H1 (cell line): ENCODE measurements at regions not wholly inside any gene's neighbourhood (a gene's known extent, or its start where the extent isn't known, plus 50 kb on each side); places are given as distances from the start of the nearest gene placed in this dataset.

ENCODE experiments used
- CTCF ChIA-PET: fragments of 300-600 bp; sonication (Branson Sonifier 250); formaldehyde crosslinking; loops from one replicate; lab custom pipeline; 2021; ENCODE audit not compliant: partially characterized antibody; lab: Charles Lee
- POLR2A ChIA-PET: fragments of 300-600 bp; sonication (Branson Sonifier 250); formaldehyde crosslinking; loops from one replicate; lab custom pipeline; 2021; ENCODE audit warnings: inconsistent platforms; ENCODE audit not compliant: partially characterized antibody; lab: Charles Lee
- DNase-seq, 2 experiments: peaks; one replicate each; pipeline versions ENCODE4 v3.0.0 to v3.0.0-alpha.2; 2010 to 2022; ENCODE audit warnings: low spot score in 2 of 2, low read depth in 1 of 2, mixed read lengths in 1 of 2
- FAIRE-seq: peaks from 2 replicates; lab custom pipeline; 2011; peaks lifted over from hg19 to GRCh38; lab: Jason Lieb, UNC
- H2AFZ ChIP-seq: 2 replicates; pipeline ENCODE4 v1.8.1; 2012; ENCODE audit warnings: low read length, inconsistent platforms
- H2AK5ac ChIP-seq: 2 replicates; pipeline ENCODE4 v1.6.1; 2013; ENCODE audit warnings: low read depth, low read length
- H2BK120ac ChIP-seq: replicated peaks from 2 replicates; pipeline ENCODE3; 2013; ENCODE audit warnings: low read depth, low read length, inconsistent platforms
- H2BK12ac ChIP-seq: 2 replicates; pipeline ENCODE4 v1.6.1; 2013; ENCODE audit warnings: low read depth, low read length
- H2BK15ac ChIP-seq: 2 replicates; pipeline ENCODE4 v1.6.1; 2013; ENCODE audit warnings: low read length
- H2BK20ac ChIP-seq: 2 replicates; pipeline ENCODE4 v1.6.1; 2013; ENCODE audit warnings: low read length
- H2BK5ac ChIP-seq: 2 replicates; pipeline ENCODE4 v1.6.1; 2013; ENCODE audit warnings: low read depth, low read length
- H3K14ac ChIP-seq: 2 replicates; pipeline ENCODE4 v1.6.1; 2013; ENCODE audit warnings: inconsistent platforms; ENCODE audit not compliant: insufficient read length
- H3K18ac ChIP-seq: 2 replicates; pipeline ENCODE4 v1.6.1; 2013; ENCODE audit warnings: low read length; ENCODE audit errors: extremely low read depth
- H3K23ac ChIP-seq: 2 replicates; pipeline ENCODE4 v1.6.1; 2013; ENCODE audit warnings: inconsistent platforms; ENCODE audit not compliant: insufficient read length
- H3K23me2 ChIP-seq: 2 replicates; pipeline ENCODE4 v1.6.1; 2013; ENCODE audit warnings: low read depth, low read length
- H3K27ac ChIP-seq: 2 replicates; pipeline ENCODE4 v1.6.1; 2011; ENCODE audit warnings: low read depth, low read length, inconsistent platforms
- H3K27me3 ChIP-seq, 4 experiments: replicated peaks in 1 of 4; 1 replicate in 1 of 4; 2 replicates in 3 of 4; pipeline versions ENCODE4 v1.6.1 to v1.8.1; 2011 to 2013; ENCODE audit warnings: low read length in 3 of 4, mild to moderate bottlenecking in 3 of 4, inconsistent platforms in 2 of 4, mixed read lengths in 2 of 4, moderate library complexity in 1 of 4; ENCODE audit not compliant: control insufficient read depth in 3 of 4, insufficient read depth in 3 of 4; ENCODE audit errors: extremely low read depth in 1 of 4
- H3K36me3 ChIP-seq, 4 experiments: 2 replicates each; pipeline versions ENCODE4 v1.6.1 to v1.8.1; 2011 to 2013; ENCODE audit warnings: mild to moderate bottlenecking in 4 of 4, low read length in 3 of 4, moderate library complexity in 2 of 4, control low read depth in 1 of 4, inconsistent platforms in 1 of 4; ENCODE audit not compliant: insufficient read depth in 4 of 4, control insufficient read depth in 2 of 4
- H3K4ac ChIP-seq: replicated peaks from 2 replicates; pipeline ENCODE3; 2013; ENCODE audit warnings: low read length, low read depth, mixed read lengths, inconsistent platforms; ENCODE audit not compliant: insufficient read length
- H3K4me1 ChIP-seq, 4 experiments: replicated peaks in 1 of 4; 1 replicate in 1 of 4; 2 replicates in 3 of 4; pipeline versions ENCODE4 v1.6.1 to v1.8.1; 2011 to 2013; ENCODE audit warnings: low read length in 3 of 4, inconsistent platforms in 2 of 4, mixed read lengths in 1 of 4; ENCODE audit not compliant: insufficient read depth in 4 of 4, control insufficient read depth in 3 of 4
- H3K4me2 ChIP-seq, 2 experiments: 2 replicates each; pipeline versions ENCODE4 v1.6.1 to v1.8.1; 2011 to 2013; ENCODE audit warnings: low read depth in 2 of 2, low read length in 2 of 2, control low read depth in 1 of 2, inconsistent platforms in 1 of 2, mild to moderate bottlenecking in 1 of 2; ENCODE audit not compliant: insufficient read depth in 1 of 2
- H3K4me3 ChIP-seq, 4 experiments: fragments of 200-600, 300-600 bp in 1 of 4; sonication (generic), shearing (Covaris generic), sonication (Bioruptor Twin) in 1 of 4; 2 replicates each; pipeline versions ENCODE4 v1.5.1 to v1.8.1; 2011 to 2016; ENCODE audit warnings: low read length in 4 of 4, low read depth in 3 of 4, control low read depth in 2 of 4, inconsistent platforms in 2 of 4, mild to moderate bottlenecking in 2 of 4, mixed read lengths in 1 of 4, moderate library complexity in 1 of 4; ENCODE audit not compliant: insufficient read depth in 2 of 4; ENCODE audit errors: extremely low read depth in 1 of 4
- H3K56ac ChIP-seq: replicated peaks from 2 replicates; pipeline ENCODE3; 2013; ENCODE audit warnings: low read depth, mild to moderate bottlenecking, mixed read lengths, low read length, inconsistent platforms; ENCODE audit not compliant: insufficient read length
- H3K79me1 ChIP-seq: 2 replicates; pipeline ENCODE4 v1.6.1; 2013; ENCODE audit warnings: low read depth, low read length, control low read depth
- H3K79me2 ChIP-seq, 2 experiments: 2 replicates each; pipeline versions ENCODE4 v1.6.1 to v1.8.1; 2012 to 2013; ENCODE audit warnings: low read length in 2 of 2, mild to moderate bottlenecking in 2 of 2, inconsistent platforms in 1 of 2; ENCODE audit not compliant: insufficient read depth in 2 of 2, control insufficient read depth in 1 of 2
- H3K9ac ChIP-seq, 4 experiments: replicated peaks in 1 of 4; 1 replicate in 1 of 4; 2 replicates in 3 of 4; pipeline versions ENCODE4 v1.6.1 to v1.8.1; 2011 to 2013; ENCODE audit warnings: low read depth in 3 of 4, low read length in 3 of 4, control low read depth in 2 of 4, mild to moderate bottlenecking in 2 of 4, moderate library complexity in 2 of 4, inconsistent platforms in 1 of 4; ENCODE audit errors: extremely low read depth in 1 of 4
- H3K9me3 ChIP-seq, 2 experiments: 2 replicates each; pipeline versions ENCODE4 v1.6.1 to v1.8.1; 2012 to 2013; ENCODE audit warnings: mild to moderate bottlenecking in 2 of 2, moderate library complexity in 2 of 2, control low read depth in 1 of 2, inconsistent platforms in 1 of 2, low read depth in 1 of 2, low read length in 1 of 2, mixed read lengths in 1 of 2; ENCODE audit not compliant: insufficient read depth in 2 of 2
- H4K20me1 ChIP-seq, 2 experiments: replicated peaks in 1 of 2; 2 replicates each; pipeline versions ENCODE3 to v1.8.1; 2011 to 2013; ENCODE audit warnings: inconsistent platforms in 2 of 2, low read length in 2 of 2, mild to moderate bottlenecking in 1 of 2; ENCODE audit not compliant: insufficient read depth in 2 of 2, control insufficient read depth in 1 of 2
- H4K5ac ChIP-seq: 2 replicates; pipeline ENCODE4 v1.6.1; 2013; ENCODE audit warnings: low read length, low read depth, mixed read lengths, inconsistent platforms; ENCODE audit not compliant: insufficient read length
- H4K8ac ChIP-seq: 2 replicates; pipeline ENCODE4 v1.8.0; 2013; ENCODE audit warnings: mild to moderate bottlenecking, moderate library complexity, low read length, inconsistent platforms; ENCODE audit not compliant: insufficient read depth; ENCODE audit errors: extremely low read depth
- H4K91ac ChIP-seq: replicated peaks from 2 replicates; pipeline ENCODE3; 2013; ENCODE audit warnings: low read length, mixed read lengths, inconsistent platforms; ENCODE audit not compliant: insufficient read length
- BACH1 ChIP-seq: IDR thresholded peaks from 2 replicates; pipeline ENCODE4 v1.6.1; 2012; ENCODE audit warnings: low read length, improper control_type of control experiment
- CHD1 ChIP-seq: IDR thresholded peaks from 2 replicates; pipeline ENCODE4 v1.6.1; 2012; ENCODE audit warnings: low read depth, low read length, improper control_type of control experiment
- EZH2 ChIP-seq: fragments of 200-600 bp; sonication (generic); IDR thresholded peaks from 2 replicates; pipeline ENCODE4 v1.7.1; 2012; ENCODE audit warnings: low read depth, mild to moderate bottlenecking, moderate library complexity, low read length, inconsistent platforms; ENCODE audit not compliant: severe bottlenecking
- FOSL1 ChIP-seq: IDR thresholded peaks from 2 replicates; pipeline ENCODE4 v1.6.1; 2011; ENCODE audit warnings: mild to moderate bottlenecking, low read depth, low read length, moderate library complexity; ENCODE audit not compliant: insufficient read depth
- JUN ChIP-seq: IDR thresholded peaks from 2 replicates; pipeline ENCODE4 v1.6.1; 2011; ENCODE audit warnings: low read depth, mild to moderate bottlenecking, improper control_type of control experiment, low read length
- MAFK ChIP-seq: IDR thresholded peaks from 2 replicates; pipeline ENCODE4 v1.6.1; 2012; ENCODE audit warnings: low read depth, mild to moderate bottlenecking, improper control_type of control experiment, low read length
- POU5F1 ChIP-seq: IDR thresholded peaks from 2 replicates; pipeline ENCODE4 v1.6.1; 2011; ENCODE audit warnings: low read depth, mild to moderate bottlenecking, low read length, moderate library complexity
- RBBP5 ChIP-seq: IDR thresholded peaks from 2 replicates; pipeline ENCODE4 v1.7.1; 2012; ENCODE audit warnings: low read depth, mild to moderate bottlenecking, inconsistent platforms, low read length, moderate library complexity, borderline replicate concordance
- SRF ChIP-seq: IDR thresholded peaks from 2 replicates; pipeline ENCODE4 v1.6.1; 2011; ENCODE audit warnings: mild to moderate bottlenecking, low read depth, low read length, moderate library complexity
- TEAD4 ChIP-seq: IDR thresholded peaks from 2 replicates; pipeline ENCODE4 v1.6.1; 2012; ENCODE audit warnings: low read depth, low read length, inconsistent platforms, mixed read lengths
- YY1 ChIP-seq: IDR thresholded peaks from 2 replicates; pipeline ENCODE4 v1.6.1; 2011; ENCODE audit warnings: low read depth, mild to moderate bottlenecking, low read length
- WGBS, 2 experiments: shearing (Covaris generic) in 1 of 2; methylation state at CpG; one replicate each; pipeline versions ENCODE4 v1.1.6 to v1.1.7; 2013 to 2015; ENCODE audit warnings: low lambda C conversion rate in 2 of 2, mixed read lengths in 2 of 2, inconsistent platforms in 1 of 2, low coverage in 1 of 2, missing lambda C conversion rate in 1 of 2; ENCODE audit not compliant: insufficient replicate concordance in 2 of 2, insufficient coverage in 1 of 2, insufficient read length in 1 of 2; ENCODE audit errors: extremely low coverage in 1 of 2, missing lambda C conversion rate in 1 of 2; 5-methylcytosine and 5-hydroxymethylcytosine counted together

GRCh38 chr2:67215214-67216055 lies 181.7 kb upstream of the ETAA1 start:
- CTCF ChIA-PET = interaction anchor here (0.9 to 1.7 kb wide), 4 partner anchors 16 to 629 kb away, joined by 3 to 5 read pairs (median 4); no protein-coding TSS in a partner anchor
- Histone ChIP-seq H3K14ac (no peak overlapping the region), H2BK5ac (peak overlapping the region; percentile 79; the same call in 1 of the 2 replicates), H3K27ac (no peak overlapping the region), H4K20me1 (peaks cover 0 to 5% of the 10 kb centered on the region in 2 experiments), H3K36me3 (no peaks in the 10 kb centered on the region), H2AK5ac (peak overlapping the region; percentile 43; the same call in 1 of the 2 replicates), H3K79me1 (no peaks in the 10 kb centered on the region), H3K4me2 (peak overlapping the region in 1 of 2 experiments; percentile 13; a peak in 1 of 4 replicates), H2BK120ac (no peak overlapping the region), H3K27me3 (no peaks in the 10 kb centered on the region), H3K79me2 (no peaks in the 10 kb centered on the region), H4K91ac (no peak overlapping the region), H3K4me3 (no peak overlapping the region), H4K5ac (no peak overlapping the region), H3K9me3 (peaks cover 0 to 9% of the 10 kb centered on the region in 2 experiments; a peak in 1 of 4 replicates), H2BK12ac (peak overlapping the region; percentile 84; the same call in 1 of the 2 replicates), H2BK20ac (no peak overlapping the region), H3K23me2 (peaks cover 13% of the 10 kb centered on the region; the same call in 1 of the 2 replicates), H3K4ac (no peak overlapping the region), H2BK15ac (no peak overlapping the region), H3K9ac (no peak overlapping the region), H3K56ac (no peak overlapping the region), H4K8ac (no peak overlapping the region), H3K23ac (no peak overlapping the region), H3K18ac (0 out of 2 replicates have a peak overlapping the region, but pooled peaks have one; percentile 38), H3K4me1 (peaks cover 2 to 6% (median 3%) of the 10 kb centered on the region in 4 experiments; a peak in 5 of 7 replicates), H2AFZ (no peak overlapping the region)
- 70% methylated on average over 16 of the region's 16 CpGs; no CpG with 5 or more reads in 1 of the 2 experiments for WGBS, 2 experiments
- FAIRE-seq (peak; percentile 80), DNase-seq (peak; percentile 41 to 72)
- POLR2A ChIA-PET = no interaction called here
- no peak for TF ChIP-seq SRF
- TF ChIP-seq TEAD4 = 0 out of 2 replicates have a peak, but pooled peaks have one; percentile 19
- TF ChIP-seq CHD1 = no peak
- 0 out of 2 replicates have a peak, but pooled peaks have one; percentile 6 for TF ChIP-seq YY1
- TF ChIP-seq BACH1 = 0 out of 2 replicates have a peak, but pooled peaks have one; percentile 40
- peak; percentile 55; the same call in 1 of the 2 replicates for TF ChIP-seq MAFK
- no peak for TF ChIP-seq POU5F1
- no peak for TF ChIP-seq RBBP5
- no peak for TF ChIP-seq JUN
- TF ChIP-seq EZH2 = no peak
- TF ChIP-seq FOSL1 = no peak
